ENCODE measurements at regions not wholly inside any gene's neighbourhood (a gene's known extent, or its start where the extent isn't known, plus 50 kb on each side); places are given as distances from the start of the nearest gene placed in this dataset.

DNA sequence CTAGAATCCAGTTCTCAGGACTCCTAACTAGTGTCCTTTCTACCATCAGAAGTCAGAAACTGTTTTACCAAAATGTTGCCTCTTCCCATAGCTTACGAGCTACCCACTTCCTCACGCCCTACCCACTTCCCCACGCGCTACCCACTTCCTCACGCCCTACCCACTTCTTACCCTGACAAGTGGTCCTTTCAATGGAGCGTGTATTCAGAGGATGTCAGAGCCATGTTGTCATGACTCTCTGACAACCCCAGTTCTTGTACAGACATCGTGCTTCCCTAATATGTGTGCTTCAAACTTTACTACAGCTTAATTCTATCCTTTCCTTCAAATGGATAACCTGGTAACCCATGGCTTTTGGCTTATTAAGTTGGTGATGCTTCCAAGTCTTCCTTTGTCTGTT lies 84.8 kb upstream of the PHF14 start:
- H3K27me3 Mint-ChIP-seq: no peaks in the 10 kb centered on the region
- H3K27ac Mint-ChIP-seq: no peak overlapping the region
- no peaks in the 10 kb centered on the region for H3K36me3 Mint-ChIP-seq (ENCODE audit: insufficient read depth)
- H3K4me1 Mint-ChIP-seq (ENCODE audit: low read depth): no peaks in the 10 kb centered on the region
- no peak overlapping the region for H3K4me3 Mint-ChIP-seq (ENCODE audit: low read depth)
- TF ChIP-seq, protein P1, sequence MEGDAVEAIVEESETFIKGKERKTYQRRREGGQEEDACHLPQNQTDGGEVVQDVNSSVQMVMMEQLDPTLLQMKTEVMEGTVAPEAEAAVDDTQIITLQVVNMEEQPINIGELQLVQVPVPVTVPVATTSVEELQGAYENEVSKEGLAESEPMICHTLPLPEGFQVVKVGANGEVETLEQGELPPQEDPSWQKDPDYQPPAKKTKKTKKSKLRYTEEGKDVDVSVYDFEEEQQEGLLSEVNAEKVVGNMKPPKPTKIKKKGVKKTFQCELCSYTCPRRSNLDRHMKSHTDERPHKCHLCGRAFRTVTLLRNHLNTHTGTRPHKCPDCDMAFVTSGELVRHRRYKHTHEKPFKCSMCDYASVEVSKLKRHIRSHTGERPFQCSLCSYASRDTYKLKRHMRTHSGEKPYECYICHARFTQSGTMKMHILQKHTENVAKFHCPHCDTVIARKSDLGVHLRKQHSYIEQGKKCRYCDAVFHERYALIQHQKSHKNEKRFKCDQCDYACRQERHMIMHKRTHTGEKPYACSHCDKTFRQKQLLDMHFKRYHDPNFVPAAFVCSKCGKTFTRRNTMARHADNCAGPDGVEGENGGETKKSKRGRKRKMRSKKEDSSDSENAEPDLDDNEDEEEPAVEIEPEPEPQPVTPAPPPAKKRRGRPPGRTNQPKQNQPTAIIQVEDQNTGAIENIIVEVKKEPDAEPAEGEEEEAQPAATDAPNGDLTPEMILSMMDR (IDR thresholded peaks at IDR 0.05; ENCODE audit: unreplicated experiment): no peak
- H3K9me3 Mint-ChIP-seq (ENCODE audit: low read depth): no peaks in the 10 kb centered on the region
- DNase-seq (ENCODE audit: low spot score, unreplicated experiment): no peak

GRCh38 chr7:10889266-10889898 lies 84.3 kb upstream of the PHF14 start:
- no peak overlapping the region for H3K27ac Mint-ChIP-seq
- no peaks in the 10 kb centered on the region for H3K36me3 Mint-ChIP-seq (ENCODE audit: insufficient read depth)
- H3K9me3 Mint-ChIP-seq (ENCODE audit: low read depth): no peaks in the 10 kb centered on the region
- TF ChIP-seq, protein P1 (IDR thresholded peaks at IDR 0.05; ENCODE audit: unreplicated experiment): peak; percentile 84
- no peak overlapping the region for H3K4me3 Mint-ChIP-seq (ENCODE audit: low read depth)
- no peaks in the 10 kb centered on the region for H3K27me3 Mint-ChIP-seq
- DNase-seq (ENCODE audit: low spot score, unreplicated experiment): no peak
- no peaks in the 10 kb centered on the region for H3K4me1 Mint-ChIP-seq (ENCODE audit: low read depth)

- H3K27me3 Mint-ChIP-seq: no peaks in the 10 kb centered on the region
- H3K36me3 Mint-ChIP-seq (ENCODE audit: insufficient read depth): no peaks in the 10 kb centered on the region
- no peak overlapping the region for H3K4me3 Mint-ChIP-seq (ENCODE audit: low read depth)
- no peaks in the 10 kb centered on the region for H3K4me1 Mint-ChIP-seq (ENCODE audit: low read depth)
- TF ChIP-seq, protein P1 (IDR thresholded peaks at IDR 0.05; ENCODE audit: unreplicated experiment): no peak
- no peak for DNase-seq (ENCODE audit: low spot score, unreplicated experiment)
- no peak overlapping the region for H3K27ac Mint-ChIP-seq
- no peaks in the 10 kb centered on the region for H3K9me3 Mint-ChIP-seq (ENCODE audit: low read depth)
These were observed 65.1 kb upstream of the PHF14 start for GRCh38 chr7:10908600-10908999.

- H3K27ac Mint-ChIP-seq: no peak overlapping the region
- H3K4me3 Mint-ChIP-seq (ENCODE audit: low read depth): no peak overlapping the region
- no peaks in the 10 kb centered on the region for H3K36me3 Mint-ChIP-seq (ENCODE audit: insufficient read depth)
- no peaks in the 10 kb centered on the region for H3K27me3 Mint-ChIP-seq
- DNase-seq (ENCODE audit: low spot score, unreplicated experiment): no peak
- H3K9me3 Mint-ChIP-seq (ENCODE audit: low read depth): no peaks in the 10 kb centered on the region
- TF ChIP-seq, protein P1 (IDR thresholded peaks at IDR 0.05; ENCODE audit: unreplicated experiment): no peak
- H3K4me1 Mint-ChIP-seq (ENCODE audit: low read depth): no peaks in the 10 kb centered on the region
These were observed 63.2 kb upstream of the PHF14 start for GRCh38 chr7:10910447-10910846.

- Mint-ChIP-seq H3K27ac (no peak overlapping the region), H3K4me3 (ENCODE audit: low read depth) (no peak overlapping the region), H3K9me3 (ENCODE audit: low read depth) (no peaks in the 10 kb centered on the region), H3K4me1 (ENCODE audit: low read depth) (no peaks in the 10 kb centered on the region), H3K27me3 (no peaks in the 10 kb centered on the region), H3K36me3 (ENCODE audit: insufficient read depth) (no peaks in the 10 kb centered on the region)
- TF ChIP-seq, protein P1 (IDR thresholded peaks at IDR 0.05; ENCODE audit: unreplicated experiment): no peak
- DNase-seq (ENCODE audit: low spot score, unreplicated experiment): no peak
These were observed 61.6 kb upstream of the PHF14 start for GRCh38 chr7:10912077-10912476.
